ENCODE measurements at regions not wholly inside any gene's neighbourhood (a gene's known extent, or its start where the extent isn't known, plus 50 kb on each side); places are given as distances from the start of the nearest gene placed in this dataset.

GRCh38 chr2:12960671-12961070 is 243.9 kb downstream of the TRIB2 start:
- H3K4me1 ChIP-seq, result no peaks in the 10 kb centered on the region
- H3K4me1 Mint-ChIP-seq, result peaks cover 6% of the 10 kb centered on the region
- no peaks in the 10 kb centered on the region for H3K27me3 Mint-ChIP-seq (ENCODE audit: insufficient read depth, low read depth)

GRCh38 chr2:12964904-12965539 is 248.3 kb downstream of the TRIB2 start:
- Mint-ChIP-seq H3K9me3 (peaks cover under 1% of the 10 kb centered on the region), H3K27ac (no peak overlapping the region), H3K36me3 (no peaks in the 10 kb centered on the region), H3K4me1 (peaks cover 6% of the 10 kb centered on the region), H3K27me3 (ENCODE audit: insufficient read depth, low read depth) (peaks cover 2% of the 10 kb centered on the region), H3K4me3 (no peak overlapping the region)
- no peak overlapping the region for H3K4me2 ChIP-seq
- no peak overlapping the region for H3K27ac ChIP-seq
- H3K79me2 ChIP-seq (ENCODE audit: low read depth), result no peaks in the 10 kb centered on the region
- H3K4me1 ChIP-seq, result no peaks in the 10 kb centered on the region
- no peaks in the 10 kb centered on the region for H3K36me3 ChIP-seq
- no peak overlapping the region for H3K4me3 ChIP-seq
- peak overlapping the region; percentile 67 for H2AFZ ChIP-seq (replicated peaks)
- H3K9ac ChIP-seq, result no peak overlapping the region
- TF ChIP-seq EZH2phosphoT487 (IDR thresholded peaks at IDR 0.05), result no peak
- no peak for TF ChIP-seq CTCF (IDR thresholded peaks at IDR 0.05)
- TF ChIP-seq EZH2 (IDR thresholded peaks at IDR 0.05), result no peak
- H3K9me3 ChIP-seq (ENCODE audit: low read depth), result no peaks in the 10 kb centered on the region
- H3F3A ChIP-seq (ENCODE audit: low read depth), result no peaks in the 10 kb centered on the region
- no peaks in the 10 kb centered on the region for H3K27me3 ChIP-seq
- no peaks in the 10 kb centered on the region for H4K20me1 ChIP-seq (ENCODE audit: low read depth)
- no peak for DNase-seq (ENCODE audit: low spot score)

More at GRCh38 chr2:12960671-12961070, 243.9 kb downstream of the TRIB2 start:
- H3K9me3 Mint-ChIP-seq, result peaks cover 4% of the 10 kb centered on the region
- H3K36me3 ChIP-seq, result no peaks in the 10 kb centered on the region
- no peak overlapping the region for H3K4me2 ChIP-seq
- DNase-seq (ENCODE audit: low spot score), result no peak
- no peak overlapping the region for H3K4me3 ChIP-seq
- H3K27ac ChIP-seq, result no peak overlapping the region
- no peak overlapping the region for H2AFZ ChIP-seq (replicated peaks)
- H3K9me3 ChIP-seq (ENCODE audit: low read depth), result no peaks in the 10 kb centered on the region
- no peaks in the 10 kb centered on the region for H3K79me2 ChIP-seq (ENCODE audit: low read depth)
- no peak overlapping the region for H3K4me3 Mint-ChIP-seq
- no peak overlapping the region for H3K9ac ChIP-seq
- H3K36me3 Mint-ChIP-seq, result no peaks in the 10 kb centered on the region
- H3K27me3 ChIP-seq, result no peaks in the 10 kb centered on the region
- no peak for TF ChIP-seq EZH2phosphoT487 (IDR thresholded peaks at IDR 0.05)
- no peaks in the 10 kb centered on the region for H4K20me1 ChIP-seq (ENCODE audit: low read depth)
- H3K27ac Mint-ChIP-seq, result no peak overlapping the region
- no peaks in the 10 kb centered on the region for H3F3A ChIP-seq (ENCODE audit: low read depth)

- H3K9ac ChIP-seq, result no peak overlapping the region
- H3K9me3 ChIP-seq (ENCODE audit: low read depth), result no peaks in the 10 kb centered on the region
- no peak overlapping the region for H2AFZ ChIP-seq (replicated peaks)
- H3K36me3 ChIP-seq, result no peaks in the 10 kb centered on the region
- no peaks in the 10 kb centered on the region for H3K27me3 ChIP-seq
- DNase-seq (ENCODE audit: low spot score), result no peak
- H3F3A ChIP-seq (ENCODE audit: low read depth), result no peaks in the 10 kb centered on the region
- H3K79me2 ChIP-seq (ENCODE audit: low read depth), result no peaks in the 10 kb centered on the region
- no peaks in the 10 kb centered on the region for H4K20me1 ChIP-seq (ENCODE audit: low read depth)
- no peak overlapping the region for H3K4me3 ChIP-seq
- Mint-ChIP-seq H3K4me1 (peaks cover 6% of the 10 kb centered on the region), H3K36me3 (no peaks in the 10 kb centered on the region), H3K4me3 (no peak overlapping the region), H3K9me3 (no peaks in the 10 kb centered on the region), H3K27ac (no peak overlapping the region), H3K27me3 (ENCODE audit: insufficient read depth, low read depth) (peaks cover 2% of the 10 kb centered on the region)
- no peak overlapping the region for H3K27ac ChIP-seq
- no peak overlapping the region for H3K4me2 ChIP-seq
- TF ChIP-seq EZH2 (IDR thresholded peaks at IDR 0.05), result no peak
- TF ChIP-seq CTCF (IDR thresholded peaks at IDR 0.05), result no peak
- no peak for TF ChIP-seq EZH2phosphoT487 (IDR thresholded peaks at IDR 0.05)
- H3K4me1 ChIP-seq, result no peaks in the 10 kb centered on the region
Observed at GRCh38 chr2:12965540-12966269, 249.0 kb downstream of the TRIB2 start.

GRCh38 chr2:12967804-12968203 is 251.1 kb downstream of the TRIB2 start:
- H3K27me3 Mint-ChIP-seq (ENCODE audit: insufficient read depth, low read depth), result peaks cover 2% of the 10 kb centered on the region
- H3K9me3 Mint-ChIP-seq, result peaks cover 8% of the 10 kb centered on the region
- TF ChIP-seq CTCF (IDR thresholded peaks at IDR 0.05) (no peak), EZH2 (IDR thresholded peaks at IDR 0.05) (no peak), EZH2phosphoT487 (IDR thresholded peaks at IDR 0.05) (no peak)

More at GRCh38 chr2:12967804-12968203, 251.1 kb downstream of the TRIB2 start:
- Histone ChIP-seq H3K4me1 (no peaks in the 10 kb centered on the region), H3K27ac (no peak overlapping the region), H3K9ac (no peak overlapping the region), H3K4me2 (no peak overlapping the region), H3K27me3 (no peaks in the 10 kb centered on the region), H3K36me3 (no peaks in the 10 kb centered on the region), H2AFZ (replicated peaks) (no peak overlapping the region), H3K4me3 (no peak overlapping the region), H4K20me1 (ENCODE audit: low read depth) (no peaks in the 10 kb centered on the region), H3K79me2 (ENCODE audit: low read depth) (no peaks in the 10 kb centered on the region), H3K9me3 (ENCODE audit: low read depth) (no peaks in the 10 kb centered on the region), H3F3A (ENCODE audit: low read depth) (no peaks in the 10 kb centered on the region)
- no peak for DNase-seq (ENCODE audit: low spot score)
- H3K4me1 Mint-ChIP-seq, result peaks cover 6% of the 10 kb centered on the region
- no peak overlapping the region for H3K27ac Mint-ChIP-seq
- H3K4me3 Mint-ChIP-seq, result no peak overlapping the region
- H3K36me3 Mint-ChIP-seq, result no peaks in the 10 kb centered on the region
